H9 (cell line): ENCODE measurements at regions not wholly inside any gene's neighbourhood (a gene's known extent, or its start where the extent isn't known, plus 50 kb on each side); places are given as distances from the start of the nearest gene placed in this dataset.

ENCODE experiments used
- DNase-seq: peaks from one replicate; pipeline ENCODE4 v3.0.0-alpha.2; 2017
- H2AFZ ChIP-seq: one replicate; pipeline ENCODE4 v1.6.1; 2013; ENCODE audit warnings: mild to moderate bottlenecking, low read length, control low read depth, moderate library complexity
- H2AK5ac ChIP-seq: 2 replicates; pipeline ENCODE4 v1.6.1; 2013; ENCODE audit warnings: low read length, control low read depth, mixed read lengths; ENCODE audit not compliant: insufficient read length
- H2BK120ac ChIP-seq: one replicate; pipeline ENCODE4 v1.6.1; 2013; ENCODE audit warnings: low read depth, mild to moderate bottlenecking, low read length, control low read depth, inconsistent platforms; ENCODE audit not compliant: poor library complexity, severe bottlenecking
- H2BK12ac ChIP-seq: 2 replicates; pipeline ENCODE4 v1.6.1; 2013; ENCODE audit warnings: low read length, control low read depth, mixed read lengths, low read depth; ENCODE audit not compliant: insufficient read length
- H2BK15ac ChIP-seq: 2 replicates; pipeline ENCODE4 v1.6.1; 2013; ENCODE audit warnings: low read depth, low read length, control low read depth
- H2BK20ac ChIP-seq: one replicate; pipeline ENCODE4 v1.6.1; 2013; ENCODE audit warnings: low read depth, mild to moderate bottlenecking, low read length, control low read depth, inconsistent platforms; ENCODE audit not compliant: poor library complexity, severe bottlenecking
- H2BK5ac ChIP-seq: 2 replicates; pipeline ENCODE4 v1.6.1; 2013; ENCODE audit warnings: low read length, control low read depth, mixed read lengths; ENCODE audit not compliant: insufficient read length
- H3K14ac ChIP-seq: 2 replicates; pipeline ENCODE4 v1.6.1; 2013; ENCODE audit warnings: low read length, control low read depth; ENCODE audit not compliant: insufficient read depth
- H3K18ac ChIP-seq: 2 replicates; pipeline ENCODE4 v1.6.1; 2013; ENCODE audit warnings: low read depth, mild to moderate bottlenecking, mixed read lengths, low read length, control low read depth; ENCODE audit not compliant: insufficient read length
- H3K23ac ChIP-seq: 2 replicates; pipeline ENCODE4 v1.6.1; 2013; ENCODE audit warnings: low read length, control low read depth, mixed read lengths, low read depth; ENCODE audit not compliant: insufficient read length
- H3K23me2 ChIP-seq: 2 replicates; pipeline ENCODE4 v1.6.1; 2013; ENCODE audit warnings: low read depth, mild to moderate bottlenecking, mixed read lengths, low read length, control low read depth; ENCODE audit not compliant: insufficient read length, poor library complexity, severe bottlenecking
- H3K27ac ChIP-seq: 2 replicates; pipeline ENCODE4 v1.5.1; 2013; ENCODE audit warnings: low read length, control low read depth, mixed read lengths, low read depth; ENCODE audit not compliant: insufficient read length
- H3K27me3 ChIP-seq: 2 replicates; pipeline ENCODE4 v1.6.1; 2013; ENCODE audit warnings: low read length, control low read depth, inconsistent platforms; ENCODE audit not compliant: insufficient read depth
- H3K4ac ChIP-seq: 2 replicates; pipeline ENCODE4 v1.6.1; 2013; ENCODE audit warnings: low read depth, mild to moderate bottlenecking, control low read depth, inconsistent platforms, low read length, moderate library complexity
- H3K4me1 ChIP-seq: 2 replicates; pipeline ENCODE4 v1.6.1; 2013; ENCODE audit warnings: low read length, control low read depth, inconsistent platforms; ENCODE audit not compliant: insufficient read depth
- H3K4me2 ChIP-seq: 2 replicates; pipeline ENCODE4 v1.6.1; 2013; ENCODE audit warnings: low read length, control low read depth, mixed read lengths; ENCODE audit not compliant: insufficient read length, insufficient read depth
- H3K56ac ChIP-seq: 2 replicates; pipeline ENCODE4 v1.6.1; 2013; ENCODE audit warnings: low read depth, mild to moderate bottlenecking, mixed read lengths, low read length, control low read depth; ENCODE audit not compliant: insufficient read length
- H3K79me1 ChIP-seq: 2 replicates; pipeline ENCODE4 v1.6.1; 2013; ENCODE audit warnings: low read depth, mild to moderate bottlenecking, moderate library complexity, low read length, control low read depth, inconsistent platforms; ENCODE audit not compliant: insufficient read depth, poor library complexity, severe bottlenecking
- H3K79me2 ChIP-seq: 2 replicates; pipeline ENCODE4 v1.6.1; 2013; ENCODE audit warnings: low read length, control low read depth, inconsistent platforms; ENCODE audit not compliant: insufficient read depth
- H3K9ac ChIP-seq: 2 replicates; pipeline ENCODE4 v1.6.1; 2013; ENCODE audit warnings: low read length, control low read depth, mixed read lengths; ENCODE audit not compliant: insufficient read length; ENCODE audit errors: extremely low read depth
- H3K9me3 ChIP-seq: one replicate; pipeline ENCODE4 v1.6.1; 2013; ENCODE audit warnings: low read depth, low read length, inconsistent platforms; ENCODE audit not compliant: control insufficient read depth
- H3T11ph ChIP-seq: one replicate; pipeline ENCODE4 v1.6.1; 2013; ENCODE audit warnings: mild to moderate bottlenecking, low read length, control low read depth, inconsistent platforms
- H4K20me1 ChIP-seq: one replicate; pipeline ENCODE4 v1.6.1; 2013; ENCODE audit not compliant: control insufficient read depth, insufficient read length, insufficient read depth
- H4K5ac ChIP-seq: 2 replicates; pipeline ENCODE4 v1.6.1; 2013; ENCODE audit warnings: low read depth, mild to moderate bottlenecking, mixed read lengths, low read length, control low read depth; ENCODE audit not compliant: insufficient read length
- H4K8ac ChIP-seq: replicated peaks from 2 replicates; pipeline ENCODE4 v1.6.1; 2013; ENCODE audit warnings: low read length, control low read depth, mixed read lengths, low read depth; ENCODE audit not compliant: insufficient read length
- H4K91ac ChIP-seq: 2 replicates; pipeline ENCODE4 v1.6.1; 2013; ENCODE audit warnings: low read depth, mild to moderate bottlenecking, moderate library complexity, mixed read lengths, low read length, control low read depth; ENCODE audit not compliant: insufficient read length
- H3K27ac Mint-ChIP-seq, 3 experiments: 2 replicates in 2 of 3; 3 replicates in 1 of 3; pipeline ENCODE4 v1.8.0; 2020 to 2021; ENCODE audit warnings: mixed read lengths in 3 of 3, mild to moderate bottlenecking in 1 of 3, moderate library complexity in 1 of 3
- H3K27me3 Mint-ChIP-seq: 2 replicates; pipeline ENCODE4 v1.8.0; 2021; ENCODE audit warnings: low read depth, mild to moderate bottlenecking, moderate library complexity, mixed read lengths
- H3K36me3 Mint-ChIP-seq, 3 experiments: 2 replicates in 2 of 3; 3 replicates in 1 of 3; pipeline ENCODE4 v1.8.0; 2020 to 2021; ENCODE audit warnings: low read depth in 3 of 3, mixed read lengths in 3 of 3; ENCODE audit not compliant: insufficient read depth in 1 of 3
- H3K4me1 Mint-ChIP-seq, 2 experiments: 2 replicates each; pipeline ENCODE4 v1.8.0; 2020; ENCODE audit warnings: mixed read lengths in 2 of 2
- H3K4me3 Mint-ChIP-seq, 2 experiments: 2 replicates in 1 of 2; 3 replicates in 1 of 2; pipeline ENCODE4 v1.8.0; 2020 to 2021; ENCODE audit warnings: mild to moderate bottlenecking in 2 of 2, mixed read lengths in 2 of 2, moderate library complexity in 1 of 2
- H3K9me3 Mint-ChIP-seq, 2 experiments: 2 replicates in 1 of 2; 3 replicates in 1 of 2; pipeline ENCODE4 v1.8.0; 2020; ENCODE audit warnings: mild to moderate bottlenecking in 2 of 2, mixed read lengths in 2 of 2, moderate library complexity in 1 of 2
- WGBS: extraction: QIAGEN DNeasy Blood & Tissue Kit; methylation state at CpG from one replicate; pipeline ENCODE4 v1.1.7; 2013; ENCODE audit warnings: missing lambda C conversion rate, low lambda C conversion rate, mixed read lengths; ENCODE audit not compliant: insufficient read length; ENCODE audit errors: extremely low coverage; 5-methylcytosine and 5-hydroxymethylcytosine counted together
- TF ChIP-seq, protein P1 (sequence below): fragments of 200-600 bp; sonication (generic); conservative IDR thresholded peaks from 3 replicates; pipeline ENCODE4 v1.8.0; 2021; ENCODE audit warnings: antibody characterized with exemption, mild to moderate bottlenecking

DNA sequence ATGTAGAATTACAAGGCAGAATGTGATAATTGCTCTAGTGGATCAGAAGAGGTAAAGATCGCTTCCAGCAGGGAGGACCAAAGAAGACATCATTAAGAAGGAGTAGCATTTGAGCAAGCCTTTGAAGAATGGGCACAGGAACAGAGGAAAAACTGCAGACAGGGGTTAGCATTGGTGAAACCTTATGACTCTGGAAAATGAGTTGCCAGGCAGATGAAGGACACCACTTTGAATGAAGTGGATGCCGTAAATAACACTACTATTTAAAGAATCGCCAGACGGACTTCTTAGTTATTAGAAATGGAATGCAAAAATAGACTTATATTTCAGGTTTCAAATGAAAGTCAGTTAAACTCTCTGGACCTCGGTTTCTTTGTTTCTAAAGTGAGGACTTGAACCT is 727.7 kb downstream of the USP25 start:
- Histone ChIP-seq H3K27me3 (no peaks in the 10 kb centered on the region), H4K91ac (no peak overlapping the region), H2BK20ac (no peak overlapping the region), H3K4me2 (no peak overlapping the region), H4K5ac (no peak overlapping the region), H3K9ac (no peak overlapping the region), H2BK12ac (no peak overlapping the region), H2AFZ (no peak overlapping the region), H2AK5ac (no peak overlapping the region), H3K27ac (no peak overlapping the region), H3K79me2 (no peaks in the 10 kb centered on the region), H2BK15ac (no peak overlapping the region), H3K56ac (no peak overlapping the region), H3K14ac (no peak overlapping the region), H2BK120ac (no peak overlapping the region), H3K4me1 (no peaks in the 10 kb centered on the region), H3K9me3 (no peaks in the 10 kb centered on the region), H3T11ph (no peak overlapping the region), H4K8ac (no peak overlapping the region), H4K20me1 (no peaks in the 10 kb centered on the region), H3K23ac (no peak overlapping the region), H3K18ac (no peak overlapping the region), H3K4ac (no peak overlapping the region), H3K23me2 (no peaks in the 10 kb centered on the region), H2BK5ac (no peak overlapping the region), H3K79me1 (no peaks in the 10 kb centered on the region)
- Mint-ChIP-seq H3K4me1 (peaks cover 6 to 7% of the 10 kb centered on the region in 2 experiments), H3K27me3 (no peaks in the 10 kb centered on the region), H3K4me3 (no peak overlapping the region), H3K36me3 (peaks cover 0 to 4% (median 3%) of the 10 kb centered on the region in 3 experiments; a peak in 2 of 7 replicates), H3K27ac (no peak overlapping the region), H3K9me3 (peaks cover 0 to 4% of the 10 kb centered on the region in 2 experiments; a peak in 3 of 5 replicates)
- DNase-seq = no peak
- WGBS = no CpG with 5 or more reads among the region's 5 CpGs
- TF ChIP-seq, protein P1, sequence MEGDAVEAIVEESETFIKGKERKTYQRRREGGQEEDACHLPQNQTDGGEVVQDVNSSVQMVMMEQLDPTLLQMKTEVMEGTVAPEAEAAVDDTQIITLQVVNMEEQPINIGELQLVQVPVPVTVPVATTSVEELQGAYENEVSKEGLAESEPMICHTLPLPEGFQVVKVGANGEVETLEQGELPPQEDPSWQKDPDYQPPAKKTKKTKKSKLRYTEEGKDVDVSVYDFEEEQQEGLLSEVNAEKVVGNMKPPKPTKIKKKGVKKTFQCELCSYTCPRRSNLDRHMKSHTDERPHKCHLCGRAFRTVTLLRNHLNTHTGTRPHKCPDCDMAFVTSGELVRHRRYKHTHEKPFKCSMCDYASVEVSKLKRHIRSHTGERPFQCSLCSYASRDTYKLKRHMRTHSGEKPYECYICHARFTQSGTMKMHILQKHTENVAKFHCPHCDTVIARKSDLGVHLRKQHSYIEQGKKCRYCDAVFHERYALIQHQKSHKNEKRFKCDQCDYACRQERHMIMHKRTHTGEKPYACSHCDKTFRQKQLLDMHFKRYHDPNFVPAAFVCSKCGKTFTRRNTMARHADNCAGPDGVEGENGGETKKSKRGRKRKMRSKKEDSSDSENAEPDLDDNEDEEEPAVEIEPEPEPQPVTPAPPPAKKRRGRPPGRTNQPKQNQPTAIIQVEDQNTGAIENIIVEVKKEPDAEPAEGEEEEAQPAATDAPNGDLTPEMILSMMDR = no peak
